Activated gamma-delta T cell treated with anti-CD3 and anti-CD28 coated beads, Interleukin-2, amount 50 U/mL, for 16 hours (primary cell): ENCODE measurements at regions not wholly inside any gene's neighbourhood (a gene's known extent, or its start where the extent isn't known, plus 50 kb on each side); places are given as distances from the start of the nearest gene placed in this dataset.

ENCODE experiments used
- DNase-seq: peaks from one replicate; pipeline ENCODE4 v3.0.0-alpha.2; 2020; ENCODE audit warnings: low read depth

DNA sequence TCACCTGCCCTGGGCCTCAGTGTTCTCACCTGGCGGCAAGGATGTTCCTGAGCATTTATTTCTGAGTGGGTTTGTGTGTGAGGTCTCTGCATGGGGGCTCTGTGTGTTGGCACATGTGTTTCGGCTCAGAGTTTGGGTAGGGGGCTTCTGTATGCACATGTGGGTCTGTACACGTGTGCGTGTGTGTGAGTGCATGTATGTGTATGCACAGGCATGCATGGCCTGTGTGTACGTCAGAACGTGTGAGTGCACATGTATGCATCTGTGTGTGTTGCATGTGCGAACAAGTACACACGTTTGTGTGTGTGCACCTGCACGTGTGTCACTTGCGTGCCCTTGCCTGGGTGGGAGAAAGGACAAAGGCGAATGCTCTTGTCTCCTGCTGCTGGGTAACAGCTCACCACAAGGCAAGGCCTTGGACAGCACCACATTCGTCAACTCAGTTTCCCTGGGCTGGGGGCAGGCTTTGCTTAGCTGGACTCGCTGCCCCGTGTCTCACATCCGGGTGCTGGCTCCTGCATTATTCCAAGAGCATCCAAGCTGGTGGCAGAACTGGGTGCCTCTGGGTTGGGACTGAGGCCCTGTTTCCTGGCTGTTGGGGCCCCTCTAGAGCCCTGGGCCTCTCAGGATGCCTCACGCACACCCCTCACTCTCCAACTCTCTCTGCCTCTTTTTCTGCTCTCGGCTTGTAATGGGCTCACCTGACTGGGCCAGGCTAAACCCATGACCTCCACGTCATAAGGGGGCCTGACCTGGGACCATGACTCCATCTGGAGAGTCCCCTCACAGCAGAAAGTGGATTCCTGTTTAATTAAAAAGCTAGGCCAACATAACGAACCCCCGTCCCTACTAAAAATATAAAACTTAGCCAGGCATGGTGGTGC, 153.6 kb upstream of the C14orf180 start:
- DNase-seq: no peak

DNA sequence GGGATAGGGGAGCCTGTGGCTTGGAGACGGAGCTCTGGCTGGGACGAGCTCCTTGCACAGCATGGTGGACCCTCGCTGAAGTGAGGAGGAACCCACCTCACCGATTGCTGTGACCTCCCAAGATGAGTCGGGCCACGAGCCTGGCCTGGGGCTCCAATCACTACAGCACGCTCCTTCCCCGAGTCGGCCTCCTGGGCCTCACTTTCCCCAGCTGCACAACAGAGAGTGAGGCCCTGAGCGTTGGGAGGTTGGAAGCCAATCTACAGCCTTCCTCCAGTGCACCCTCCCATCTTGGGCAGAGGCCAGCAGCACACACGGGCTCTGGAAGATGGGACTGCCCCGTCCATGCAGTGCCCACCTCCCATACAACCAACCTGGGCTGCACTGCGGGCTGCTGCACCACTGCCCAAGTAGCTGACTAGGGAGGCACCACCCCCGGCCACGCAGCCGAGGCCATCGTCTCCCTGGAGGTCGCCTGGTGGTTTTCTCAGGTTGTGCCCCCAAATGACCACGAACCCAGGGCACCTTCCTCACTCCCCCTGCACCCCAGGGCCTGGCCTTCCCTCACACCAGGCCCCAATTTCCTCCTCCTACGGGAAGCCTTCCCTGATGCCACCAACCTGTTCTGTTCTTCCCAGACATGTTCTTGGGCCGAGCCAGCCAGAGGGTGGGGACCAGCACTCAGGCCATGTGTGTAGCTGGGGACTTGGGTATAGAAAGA, 152.3 kb upstream of the C14orf180 start:
- DNase-seq: no peak

DNA sequence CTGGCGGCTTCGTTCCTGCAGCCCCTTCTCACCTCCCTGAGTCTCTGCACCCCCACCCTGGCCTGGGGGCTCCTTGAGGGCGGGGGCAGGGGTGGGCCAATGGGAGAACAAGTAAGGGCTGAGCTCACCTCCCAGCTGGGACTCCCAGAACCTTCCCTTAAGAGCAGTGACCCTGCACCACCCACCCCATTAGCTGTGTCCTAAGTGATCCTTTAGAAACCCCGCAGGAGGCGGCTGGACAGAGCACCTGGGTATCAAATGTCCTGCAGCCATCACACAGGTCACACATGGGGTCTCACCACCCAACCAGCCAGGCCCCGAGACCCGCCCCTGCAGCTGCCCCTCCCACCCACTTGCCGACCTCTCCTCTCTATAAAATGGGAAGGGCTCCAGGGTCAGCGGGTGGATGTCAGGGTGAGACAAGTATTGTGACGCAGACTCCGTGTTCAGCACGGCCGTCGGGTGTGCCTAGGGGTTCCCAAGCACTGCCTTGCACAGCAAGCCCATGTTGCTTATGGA, 151.2 kb upstream of the C14orf180 start:
- DNase-seq: no peak

DNA sequence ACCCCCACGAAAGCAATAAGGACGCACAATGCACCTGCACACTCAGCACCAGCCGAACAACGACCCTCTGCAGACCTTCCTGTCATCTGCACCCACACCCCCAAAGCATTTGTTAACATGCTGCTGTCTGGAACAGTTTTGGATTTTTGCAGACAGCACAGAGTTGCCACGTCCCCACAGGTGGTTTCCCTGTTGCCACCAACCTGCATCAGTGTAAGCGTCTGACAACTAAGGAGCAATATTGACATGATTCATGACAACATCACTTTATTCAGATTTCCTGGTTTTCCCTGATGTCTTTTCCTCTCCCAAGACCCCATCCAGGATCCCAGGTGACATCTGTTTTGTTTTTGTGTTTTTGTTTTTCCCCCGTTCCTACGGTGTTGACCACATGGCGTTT, 150.7 kb upstream of the C14orf180 start:
- no peak for DNase-seq

DNA sequence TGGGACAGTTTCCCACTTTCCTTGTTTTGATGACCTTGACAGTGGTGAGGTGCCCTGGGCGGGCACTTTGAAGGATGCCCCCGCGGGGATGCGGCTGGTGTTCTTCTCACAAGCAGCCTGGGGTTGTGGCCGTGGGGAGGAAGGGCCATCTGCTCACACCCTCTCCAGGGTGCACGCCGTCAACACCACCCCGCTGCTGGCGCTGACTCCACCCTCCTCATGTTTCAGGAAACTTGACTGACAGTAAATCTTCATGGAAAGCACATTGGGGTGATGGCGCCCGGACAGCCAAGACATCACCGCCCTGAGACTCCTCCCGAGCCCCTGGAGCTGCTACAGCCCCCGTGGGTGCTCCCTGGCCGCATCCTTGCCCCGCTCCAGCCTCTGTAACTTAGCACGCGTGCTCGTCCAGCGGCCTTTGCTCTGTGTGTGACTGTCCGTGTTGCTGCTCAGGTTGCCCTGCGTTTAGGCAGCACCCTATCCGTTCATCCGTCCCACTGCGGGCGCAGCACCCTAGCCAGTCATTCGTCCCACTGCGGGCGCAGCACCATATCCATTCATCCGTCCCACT, 150.2 kb upstream of the C14orf180 start:
- DNase-seq: no peak

DNA sequence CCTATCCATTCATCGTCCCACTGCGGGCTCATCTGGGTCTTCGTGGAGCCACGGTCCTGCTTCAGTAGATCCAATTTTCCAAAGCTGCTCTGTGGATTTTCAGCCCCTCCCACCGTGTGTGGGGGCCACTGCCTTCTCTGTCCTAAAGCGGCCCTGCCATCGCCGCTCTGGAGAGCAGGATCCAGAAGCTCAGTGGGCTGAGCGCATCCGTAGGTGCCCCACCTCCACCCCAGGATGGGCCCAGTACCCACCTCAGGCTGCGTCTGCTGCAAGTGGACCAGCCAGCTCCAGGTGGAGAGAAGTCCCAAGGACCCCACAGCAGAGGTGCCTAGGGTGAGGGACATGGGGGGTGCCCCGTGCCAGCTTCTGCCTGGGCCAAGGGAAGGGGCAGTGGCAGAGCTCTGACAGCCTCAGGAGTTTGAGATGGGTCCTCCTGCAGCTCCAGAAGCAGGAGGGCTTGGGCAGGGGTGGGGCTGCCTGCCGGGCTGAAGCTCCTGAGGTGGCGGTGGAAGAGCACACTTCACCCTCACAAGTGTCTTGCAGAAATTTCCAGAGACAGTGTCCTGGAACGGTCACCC, 148.1 kb upstream of the C14orf180 start:
- DNase-seq: no peak

DNA sequence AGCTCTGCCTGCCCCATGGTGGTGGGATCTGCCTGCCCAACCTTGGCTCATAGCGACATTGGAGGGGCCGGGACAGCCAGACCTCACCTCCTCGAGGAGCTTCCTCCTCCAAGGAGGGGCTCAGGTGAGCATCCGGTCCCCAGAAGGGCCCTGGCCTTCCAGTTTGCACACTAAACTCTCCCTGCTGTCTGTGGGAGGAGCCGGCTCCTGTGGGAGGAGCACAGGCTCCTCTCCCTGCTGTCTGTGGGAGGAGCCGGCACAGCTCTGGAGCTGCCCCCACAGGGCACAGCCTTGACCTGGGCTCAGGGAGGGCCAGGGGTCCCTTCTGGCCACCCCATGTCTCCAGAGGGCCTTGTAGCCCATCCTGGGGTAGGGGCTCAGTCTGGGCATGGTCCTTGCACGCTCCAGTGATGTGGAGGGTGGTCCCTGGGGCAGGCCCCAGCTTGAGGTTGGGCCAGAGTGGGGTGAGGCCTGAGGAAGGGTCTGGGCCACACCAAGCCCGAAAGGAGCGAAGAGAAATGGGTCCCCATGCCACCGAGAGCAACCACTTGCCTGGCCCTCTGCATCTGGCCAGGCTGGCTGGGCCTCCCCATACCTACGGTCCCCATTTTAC, 147.5 kb upstream of the C14orf180 start:
- DNase-seq: no peak

DNA sequence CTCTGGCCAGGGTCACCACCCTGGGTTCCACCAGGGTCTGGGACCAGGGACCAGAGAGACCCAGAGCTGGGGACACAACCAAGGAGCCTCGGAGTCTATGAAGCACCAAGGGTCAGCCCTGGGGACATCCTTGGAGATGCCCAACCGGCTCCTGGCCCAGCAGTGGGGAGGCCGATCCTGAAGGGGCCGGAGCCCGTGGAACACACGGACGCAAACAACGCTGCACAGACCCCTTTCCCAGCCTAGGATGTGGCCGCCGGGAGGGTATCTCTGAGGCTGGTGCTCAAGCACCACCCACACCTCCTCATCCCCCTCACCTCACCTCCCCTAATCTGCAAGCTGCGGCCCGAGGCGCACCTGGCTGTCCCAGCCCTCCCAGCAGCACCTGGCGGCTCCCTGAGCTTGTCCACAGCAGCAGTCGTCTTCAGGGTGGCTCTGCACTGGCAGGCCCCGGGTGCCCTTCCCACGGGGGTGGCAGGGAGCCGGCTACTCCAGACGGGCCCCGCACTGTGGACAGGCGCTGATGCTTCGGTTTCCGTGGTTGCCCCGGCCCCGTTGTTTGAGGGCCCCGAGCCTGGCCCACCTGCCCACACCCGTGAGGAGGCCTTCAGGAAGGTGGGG, 146.8 kb upstream of the C14orf180 start:
- no peak for DNase-seq

DNA sequence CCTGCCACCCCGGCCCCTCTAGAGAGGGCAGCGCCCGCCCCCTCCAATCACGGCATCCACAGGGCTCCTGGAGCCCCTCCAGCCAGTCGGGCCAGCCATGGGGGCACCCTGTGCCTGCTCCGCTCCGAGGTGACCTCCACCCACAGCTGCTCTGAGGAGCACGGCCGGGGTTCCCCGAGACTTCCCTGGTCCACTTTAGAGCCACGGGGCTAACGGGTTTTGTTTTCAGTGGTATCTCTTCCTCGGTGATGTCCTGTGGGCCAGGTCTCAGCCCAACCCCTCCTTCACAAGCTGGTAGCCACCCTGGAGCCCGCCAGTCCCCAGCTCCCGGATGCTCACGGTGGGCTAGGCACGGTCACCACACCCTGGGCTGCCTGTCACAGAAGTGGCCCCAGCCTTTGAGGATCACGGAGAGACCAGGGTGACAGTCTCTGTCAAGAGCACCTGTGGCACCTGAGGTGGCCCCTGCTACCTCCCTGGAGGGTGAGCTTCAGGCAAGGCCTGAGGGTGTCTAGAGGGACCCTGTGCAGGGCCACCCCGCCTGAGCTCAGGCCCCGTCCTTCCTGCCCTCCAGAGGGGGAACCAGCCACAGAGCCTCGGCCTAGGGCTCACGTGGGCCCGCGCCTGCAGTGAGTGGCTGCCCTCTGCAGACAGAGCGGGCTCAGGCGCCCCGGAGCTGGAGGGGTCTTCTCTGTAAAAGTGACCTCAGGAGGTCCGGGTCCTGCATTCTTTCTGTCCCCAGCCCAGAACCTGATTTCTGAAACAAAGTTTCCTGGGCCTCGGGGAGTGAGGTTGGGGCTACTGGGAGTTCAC, 146.0 kb upstream of the C14orf180 start:
- no peak for DNase-seq

DNA sequence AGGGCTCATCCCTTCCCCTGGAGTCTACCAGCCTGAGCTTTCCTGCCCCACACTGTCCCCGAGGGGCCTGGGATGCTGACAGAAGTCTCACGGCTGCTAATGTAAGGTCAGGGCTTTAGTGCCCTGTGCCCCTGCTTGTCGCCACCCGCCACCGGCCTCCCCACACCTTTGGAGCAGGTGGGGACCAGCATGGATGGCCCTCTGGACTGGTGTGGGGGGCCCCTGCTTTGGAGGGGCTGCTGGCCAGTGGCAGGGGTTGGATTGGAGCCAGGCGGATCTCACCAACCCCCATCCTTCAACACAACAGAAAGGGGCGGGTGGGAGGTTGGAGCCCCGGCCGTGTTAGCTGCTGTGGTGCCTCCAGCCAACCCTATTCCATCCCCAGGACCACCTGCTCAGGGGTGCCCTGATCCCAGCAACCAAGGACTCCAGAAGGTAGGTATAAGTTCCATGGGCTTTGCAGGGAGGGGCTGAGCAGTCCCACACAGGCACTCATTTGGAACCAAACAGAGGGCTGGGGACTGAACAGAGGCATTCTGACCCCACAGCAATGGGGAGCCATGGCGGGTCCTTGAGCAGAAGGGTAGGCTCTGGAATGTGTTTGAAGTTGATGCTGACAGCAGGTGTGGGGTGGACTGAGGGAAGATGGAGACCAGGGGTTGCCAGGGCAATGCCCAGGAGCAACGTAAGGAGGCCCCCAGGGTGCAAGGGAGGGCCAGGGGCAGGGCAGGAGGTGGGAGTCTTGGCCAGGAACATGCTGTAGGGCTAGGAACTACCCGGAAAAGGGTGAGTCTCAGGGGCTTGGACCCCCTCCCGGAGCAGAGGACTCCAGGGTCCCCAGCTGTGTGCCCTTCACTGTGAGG, 145.1 kb upstream of the C14orf180 start:
- no peak for DNase-seq

DNA sequence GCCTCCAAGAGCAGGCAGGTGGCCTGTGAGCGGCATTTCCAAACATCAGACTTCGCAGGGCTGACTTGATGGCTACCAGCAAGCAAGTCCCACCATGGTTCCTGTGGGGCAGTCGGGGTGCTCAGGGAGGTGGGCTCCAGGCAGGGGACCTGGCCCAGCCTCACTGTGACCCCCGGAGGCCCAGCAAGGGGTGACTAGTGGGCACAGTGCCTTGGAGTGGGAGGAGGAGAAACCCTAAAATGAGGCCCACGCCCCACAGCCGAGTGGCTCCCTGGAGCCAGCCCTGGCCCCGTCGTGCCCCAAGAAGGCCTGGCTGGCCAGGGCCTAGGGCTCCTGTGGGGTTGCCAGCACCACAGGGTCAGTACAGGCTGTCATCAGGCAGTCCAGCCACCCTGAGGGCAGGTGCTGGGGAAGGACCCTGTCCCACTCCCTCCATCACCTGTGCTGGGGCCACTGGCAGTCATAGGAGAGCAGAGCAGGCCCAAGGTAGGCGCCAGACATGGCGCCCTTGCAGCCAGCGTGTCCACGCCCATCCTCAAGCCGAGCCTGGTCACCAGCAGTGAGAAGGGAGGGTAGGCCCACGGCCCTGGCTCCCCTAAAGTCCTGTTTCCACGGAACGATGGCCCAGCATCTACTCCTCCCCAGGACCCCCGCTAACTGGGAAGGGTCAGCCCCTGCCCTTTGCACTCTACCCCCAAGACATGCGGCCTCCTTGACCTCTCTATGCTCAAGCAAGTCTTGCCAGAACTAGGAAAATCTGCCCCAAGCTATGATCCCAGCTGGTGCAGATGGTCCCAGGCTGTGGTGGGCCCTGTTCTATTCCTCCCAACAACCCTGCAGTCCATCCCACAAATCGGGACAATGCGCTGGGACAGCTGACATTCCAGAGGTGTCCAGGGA, 144.2 kb upstream of the C14orf180 start:
- no peak for DNase-seq

DNA sequence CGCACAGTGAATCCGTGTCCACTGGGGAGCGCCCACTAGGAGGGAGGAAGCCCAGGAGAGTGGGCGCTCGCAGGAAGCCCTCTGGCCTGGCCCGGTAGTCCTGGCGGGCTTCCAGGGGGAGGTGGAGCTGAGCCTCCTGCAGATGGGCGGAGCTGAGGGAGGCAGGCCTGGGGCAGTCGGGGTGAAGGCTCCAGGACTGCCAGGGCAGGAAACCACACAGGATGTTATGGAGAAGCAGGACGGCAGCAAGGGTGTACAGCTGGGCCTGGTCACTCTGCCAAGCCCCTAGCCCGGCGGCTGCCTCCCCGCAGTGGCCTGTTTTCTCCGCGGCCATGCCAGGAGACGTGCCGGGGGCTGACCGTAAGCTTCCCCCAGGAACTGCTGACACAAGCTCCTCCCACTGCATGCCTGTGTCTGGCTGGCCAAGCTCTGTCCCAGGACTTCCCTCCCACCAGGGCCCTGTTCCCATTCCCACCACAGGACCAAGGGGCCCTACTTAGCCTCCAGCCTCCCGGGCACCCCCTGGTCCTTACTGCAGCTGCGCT, 143.4 kb upstream of the C14orf180 start:
- no peak for DNase-seq

DNA sequence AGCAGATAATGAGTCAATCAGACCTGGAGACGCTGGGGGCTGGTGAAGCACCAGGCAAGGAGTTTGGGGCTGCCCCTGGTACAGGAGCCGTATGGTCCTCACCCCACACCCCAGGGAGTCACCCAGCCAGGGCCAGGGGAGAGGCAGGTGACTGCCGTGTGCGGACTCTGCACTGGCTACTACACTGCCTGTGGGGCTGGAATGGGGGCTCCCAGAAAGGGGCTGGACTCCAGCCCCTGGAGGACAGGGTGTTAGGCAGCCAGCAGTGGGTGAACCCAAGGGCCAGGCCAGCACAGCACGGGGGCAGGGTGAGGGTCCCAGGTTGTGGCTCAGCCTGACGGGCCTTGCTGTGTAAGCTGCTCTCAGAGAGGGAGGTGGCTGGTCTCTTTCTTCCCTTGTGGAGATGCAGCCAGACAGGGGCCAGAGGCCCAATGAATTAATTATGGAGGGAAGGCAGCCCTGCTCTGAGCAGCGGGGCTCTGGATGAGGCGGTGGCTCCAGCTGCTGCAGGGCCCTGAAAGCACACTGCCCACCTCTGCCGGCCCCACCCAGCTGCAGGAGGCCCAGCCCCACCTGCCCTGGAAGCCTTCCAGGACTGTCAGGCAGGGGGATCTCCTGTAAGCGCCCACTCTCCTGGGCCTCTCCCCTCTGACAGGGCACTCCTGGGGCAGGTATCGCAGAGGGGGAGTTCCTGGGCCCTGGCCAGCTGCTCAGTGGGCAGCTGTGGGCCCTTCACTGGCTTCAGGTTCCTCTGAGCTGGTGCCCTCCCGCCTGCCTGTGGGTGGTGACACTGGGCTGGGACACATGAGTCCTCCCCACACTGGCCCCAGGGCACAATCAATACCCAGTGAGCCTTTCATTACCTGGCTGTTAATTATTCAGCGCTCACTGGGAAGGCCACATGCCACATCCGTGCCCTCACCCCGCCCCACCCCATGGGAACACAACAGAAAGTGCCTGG, 142.5 kb upstream of the C14orf180 start:
- DNase-seq: no peak

DNA sequence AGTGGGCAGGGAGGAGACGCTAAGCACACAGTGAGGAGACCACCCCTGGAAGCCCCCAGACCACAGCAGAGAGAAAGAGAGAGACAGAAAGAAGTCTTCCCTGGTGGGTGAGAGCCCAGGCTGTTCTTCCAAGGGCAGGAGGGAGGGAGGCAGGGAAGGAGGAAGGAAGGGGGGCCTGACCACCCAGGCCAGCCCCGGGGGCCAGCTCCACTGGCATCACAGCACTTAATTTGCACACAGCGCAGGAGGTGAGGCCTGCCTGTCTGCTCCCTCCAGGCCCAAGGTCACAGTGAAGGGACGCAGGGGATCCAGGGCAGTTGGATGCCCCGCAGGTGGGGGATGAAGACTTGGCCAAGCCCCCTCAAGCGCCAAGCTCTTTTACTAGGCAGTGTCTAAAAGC, 141.9 kb upstream of the C14orf180 start:
- DNase-seq: no peak

DNA sequence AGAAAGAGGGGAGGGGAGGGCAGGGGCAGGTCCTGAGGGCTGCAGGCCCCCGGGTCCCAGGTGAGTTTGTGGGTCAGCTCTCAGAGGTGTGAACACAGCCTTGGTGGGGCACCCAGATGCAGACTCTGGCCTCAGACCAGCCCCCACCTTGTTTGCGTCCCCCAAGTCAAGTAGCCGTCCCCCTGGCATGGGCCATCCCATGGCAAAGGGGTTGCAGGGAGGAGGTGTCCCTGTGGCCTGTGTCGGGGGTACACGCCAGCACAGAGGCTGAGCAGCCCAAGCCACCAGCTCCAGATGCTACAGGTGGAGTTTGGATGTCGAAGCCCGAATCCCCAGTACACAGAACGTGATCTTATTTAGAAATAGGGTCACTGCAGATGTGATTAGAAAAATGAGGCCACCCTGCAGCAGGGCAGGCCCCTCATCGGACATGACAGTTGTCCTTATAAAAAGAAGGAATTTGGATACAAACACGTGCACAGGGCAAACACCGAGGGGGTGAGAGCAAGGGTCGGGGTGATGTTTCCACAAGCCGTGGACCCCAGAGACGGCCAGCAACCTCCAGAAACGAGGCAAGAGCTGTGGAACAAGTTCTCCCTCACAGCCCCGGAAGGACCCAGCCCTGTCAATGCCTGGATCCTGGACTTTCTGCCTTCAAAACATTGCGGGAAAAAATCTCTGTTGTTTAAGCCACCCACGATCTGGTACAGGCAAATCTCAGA, 141.2 kb upstream of the C14orf180 start:
- no peak for DNase-seq

DNA sequence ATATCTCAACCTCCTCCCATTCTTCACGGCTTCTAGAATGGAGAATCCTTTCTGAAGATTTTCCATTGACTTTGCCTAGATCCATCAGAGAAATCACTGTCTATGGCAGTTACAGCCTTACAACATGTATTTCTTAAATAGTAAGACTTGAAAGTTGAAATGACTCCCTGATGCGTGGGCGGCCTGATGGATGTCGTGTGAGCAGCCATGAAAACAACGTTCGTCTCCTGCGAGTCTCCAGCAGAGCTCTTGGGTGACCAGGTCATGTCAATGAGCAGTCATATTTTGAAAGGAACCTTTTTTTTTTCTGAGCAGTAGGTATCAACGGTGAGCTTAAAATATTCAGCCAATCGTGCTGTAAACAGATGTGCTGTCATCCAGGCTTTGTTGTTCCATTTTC, 139.9 kb upstream of the C14orf180 start:
- no peak for DNase-seq
